ENCODE measurements at regions not wholly inside any gene's neighbourhood (a gene's known extent, or its start where the extent isn't known, plus 50 kb on each side); places are given as distances from the start of the nearest gene placed in this dataset.
"Not testable (repeated sequence)": the region's sequence is repeated elsewhere in the genome, so short reads cannot be mapped to it uniquely, and the experiment has no call there.

GRCh38 chr18:71456206-71456605 is 1087.9 kb downstream of the CBLN2 start:
- no peak for DNase-seq

GRCh38 chr18:71450257-71450656 is 1093.9 kb downstream of the CBLN2 start:
- DNase-seq, result peak; percentile 43

DNA sequence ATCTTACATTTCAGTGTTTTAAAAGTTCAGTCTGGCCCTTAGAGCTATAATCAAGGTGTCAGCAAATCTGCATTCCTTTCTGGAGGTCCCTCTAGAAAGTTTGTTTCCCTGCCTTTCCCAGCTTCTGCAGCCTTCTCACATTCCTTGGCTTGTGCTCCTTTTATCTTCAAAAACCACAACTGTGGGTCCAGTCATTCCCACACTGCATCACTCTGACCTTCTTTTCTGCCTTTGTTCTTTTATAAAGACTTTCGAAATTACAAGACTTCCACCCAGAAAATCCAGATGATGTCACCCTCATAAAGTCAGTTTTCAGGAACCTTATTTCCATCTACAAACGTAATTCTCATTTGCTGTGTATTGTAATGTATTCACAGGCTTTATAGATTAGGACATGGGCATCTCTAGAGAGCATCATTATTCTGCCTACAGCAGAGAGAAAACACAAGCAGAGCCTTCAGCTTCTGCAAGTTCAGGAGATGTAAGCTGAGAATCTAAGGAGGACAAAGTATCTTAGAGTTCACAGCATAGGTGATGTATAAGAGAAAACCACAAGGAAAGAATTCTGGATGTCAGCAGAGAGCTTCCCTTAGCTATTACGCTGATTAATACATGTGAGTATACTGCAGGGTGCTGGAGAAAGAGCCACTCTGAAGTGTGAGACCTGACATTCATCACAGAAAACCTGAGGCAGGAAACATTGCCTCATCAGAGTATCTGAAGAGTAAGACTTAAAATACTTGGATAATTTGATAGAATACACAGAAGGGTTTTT is 1100.2 kb downstream of the CBLN2 start:
- no peak for DNase-seq

- DNase-seq, result no peak
These were observed 1101.4 kb downstream of the CBLN2 start for GRCh38 chr18:71442731-71443141.

- no peak for DNase-seq
These were observed 1103.0 kb downstream of the CBLN2 start for GRCh38 chr18:71441156-71441555.

DNA sequence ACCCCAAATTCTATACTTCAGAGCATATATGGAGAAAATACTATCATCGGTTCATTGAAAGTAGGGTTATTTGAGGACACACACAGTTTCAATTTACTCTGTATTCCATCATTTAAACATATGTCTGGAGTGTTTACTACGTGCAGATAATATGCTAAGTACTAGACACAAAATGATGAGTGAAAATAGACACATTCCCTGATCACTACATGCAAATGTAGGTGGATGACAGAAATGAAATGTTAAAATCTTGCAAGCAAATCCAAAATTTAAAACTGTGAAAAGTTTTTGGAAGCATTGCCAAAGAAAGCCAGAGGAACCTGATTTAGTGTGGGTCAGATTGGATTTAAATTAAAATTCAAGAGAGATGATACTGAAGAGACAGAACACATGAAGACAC is 1106.6 kb downstream of the CBLN2 start:
- DNase-seq, result no peak

DNA sequence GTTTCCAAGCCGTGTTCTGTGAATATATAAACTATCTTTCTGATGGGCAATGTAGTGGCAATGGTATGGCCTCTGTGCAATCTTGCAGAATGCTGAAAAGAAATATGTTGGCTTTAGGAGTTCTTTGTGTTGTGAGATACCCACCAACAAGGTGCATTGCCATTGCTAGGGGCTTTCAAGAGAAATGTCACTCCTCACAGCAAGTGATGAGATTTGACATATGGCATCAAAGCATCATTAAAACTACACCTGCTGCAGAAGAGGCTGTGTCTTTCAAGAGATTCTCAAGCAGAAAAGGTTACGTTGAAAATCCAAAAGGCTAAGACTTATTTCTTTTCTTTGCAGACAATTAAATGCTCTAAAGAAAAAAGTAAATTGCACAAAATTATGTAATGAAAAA is 1110.8 kb downstream of the CBLN2 start:
- DNase-seq, result no peak

- no peak for DNase-seq
These were observed 1112.5 kb downstream of the CBLN2 start for GRCh38 chr18:71431689-71432088.

DNA sequence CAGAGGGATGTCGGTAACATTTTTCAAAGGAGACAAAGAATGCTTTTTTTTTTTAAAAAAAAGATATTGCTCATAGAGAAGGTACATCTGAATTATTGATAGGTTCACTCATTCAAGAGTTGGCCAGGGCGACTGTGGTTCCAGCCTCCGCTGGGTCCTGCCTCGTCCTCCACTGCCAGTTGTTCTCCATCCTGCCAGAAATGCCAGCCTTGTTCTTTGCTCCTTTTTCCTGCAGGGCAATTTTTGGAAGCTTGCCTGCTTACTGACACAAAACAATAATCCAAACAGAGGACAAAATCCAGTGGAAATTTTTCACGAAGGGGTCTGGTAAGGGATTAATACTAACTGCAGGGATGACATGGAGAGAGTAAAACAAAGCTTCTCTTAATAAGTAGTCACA is 1113.0 kb downstream of the CBLN2 start:
- no peak for DNase-seq

DNA sequence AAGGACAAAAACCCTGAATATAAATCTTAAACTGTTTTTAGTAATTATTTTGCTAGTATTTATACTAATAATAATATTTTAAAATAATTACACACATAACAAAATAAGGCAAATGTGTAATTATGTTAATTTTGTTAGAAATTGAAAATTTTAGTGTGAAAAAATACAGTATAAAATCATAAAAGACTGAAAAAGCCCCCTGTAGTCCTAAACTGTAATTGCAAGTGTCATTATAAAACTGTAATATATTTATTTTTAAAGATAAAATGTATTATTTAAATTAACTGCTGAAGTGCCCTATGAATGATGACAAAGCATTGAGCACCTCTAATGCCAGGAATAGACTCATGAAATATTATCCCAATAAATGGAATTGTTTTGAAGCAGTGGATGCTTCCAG is 1117.7 kb downstream of the CBLN2 start:
- no peak for DNase-seq

DNA sequence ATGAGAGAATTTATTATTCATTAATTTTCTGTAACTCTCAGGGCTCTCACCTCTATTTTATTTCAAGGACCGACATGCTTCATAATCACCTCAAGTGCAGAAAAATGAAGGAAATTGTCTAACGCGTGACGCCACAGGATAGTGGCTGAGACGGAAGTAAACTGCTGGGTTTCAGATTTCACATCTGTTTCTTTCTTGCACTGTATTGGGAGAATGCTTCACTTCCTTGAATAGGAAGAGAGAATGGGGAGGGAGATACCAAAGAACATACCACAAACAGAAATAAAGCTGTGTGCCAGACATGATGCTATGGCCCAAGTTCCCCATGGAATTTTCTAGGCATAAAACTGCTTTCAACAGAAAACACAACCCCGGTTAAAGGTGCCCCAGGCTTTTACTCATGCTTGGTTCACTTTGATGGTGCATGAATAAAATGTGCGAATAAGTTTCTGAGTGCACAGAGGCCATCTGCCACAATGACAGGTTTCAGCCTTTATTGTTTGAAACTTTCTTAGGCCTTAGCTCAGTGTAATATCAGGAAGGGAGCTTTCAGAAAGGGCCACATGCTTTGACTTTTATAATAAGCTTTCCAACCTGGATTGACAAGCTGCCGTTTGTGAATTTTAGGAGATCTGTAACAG is 1116.4 kb downstream of the SOCS6 start:
- peak; percentile 38 for DNase-seq

DNA sequence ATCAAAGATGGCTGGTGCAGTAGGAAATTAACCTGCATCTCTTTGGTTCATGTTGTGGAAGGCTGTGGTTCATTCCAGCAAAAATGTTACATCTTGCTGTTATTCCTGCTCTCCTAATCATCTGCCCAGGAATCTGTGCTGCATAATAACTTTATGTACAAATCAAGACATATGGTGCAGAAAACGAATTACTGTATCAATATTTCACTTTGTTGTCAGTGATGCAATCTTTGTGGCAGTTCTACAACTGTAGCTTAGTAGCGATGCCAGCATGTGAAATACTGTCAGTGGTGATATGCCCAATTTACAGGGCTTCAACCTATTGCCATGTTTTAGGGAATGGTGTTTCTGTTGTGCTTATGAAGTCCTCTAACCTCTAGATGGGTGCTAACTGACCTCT is 1114.7 kb downstream of the SOCS6 start:
- no peak for DNase-seq

DNA sequence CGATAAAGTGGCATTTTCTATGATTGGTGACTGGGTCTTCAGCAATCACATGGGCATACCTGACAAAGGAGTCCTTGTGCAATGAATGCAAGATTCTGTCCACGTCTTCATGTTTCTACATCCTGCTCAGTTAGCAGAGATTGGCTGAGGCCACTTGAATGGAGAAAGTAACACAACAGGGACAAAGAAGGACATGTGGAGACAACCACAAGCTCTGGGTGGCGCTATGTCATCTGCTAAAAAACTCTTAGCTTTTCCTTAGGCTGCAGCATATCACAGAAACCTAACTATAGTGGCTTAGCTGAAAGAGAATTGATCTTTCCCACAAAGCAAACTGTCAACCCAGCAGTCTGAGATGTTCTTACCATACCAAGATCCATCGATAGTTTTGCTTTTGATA is 1109.7 kb downstream of the SOCS6 start:
- peak; percentile 49 for DNase-seq

DNA sequence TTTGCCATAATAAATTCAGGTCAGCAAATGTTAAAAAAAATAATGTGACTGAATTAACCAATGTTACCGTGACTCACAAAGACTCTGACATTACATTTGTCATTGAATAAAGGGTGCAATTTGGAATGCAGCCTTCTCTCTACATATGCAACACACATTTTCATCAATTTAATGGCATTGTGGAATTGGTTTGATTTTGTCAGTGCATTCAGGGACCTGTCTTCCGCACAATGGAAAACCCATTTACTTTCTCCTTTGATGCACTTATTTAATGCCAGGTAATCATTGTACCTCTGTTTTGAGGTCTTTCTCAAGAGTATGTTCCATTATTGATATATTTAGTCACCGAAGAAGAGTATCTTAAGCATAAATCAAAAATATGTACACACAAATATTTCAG is 1099.3 kb downstream of the SOCS6 start:
- no peak for DNase-seq

DNA sequence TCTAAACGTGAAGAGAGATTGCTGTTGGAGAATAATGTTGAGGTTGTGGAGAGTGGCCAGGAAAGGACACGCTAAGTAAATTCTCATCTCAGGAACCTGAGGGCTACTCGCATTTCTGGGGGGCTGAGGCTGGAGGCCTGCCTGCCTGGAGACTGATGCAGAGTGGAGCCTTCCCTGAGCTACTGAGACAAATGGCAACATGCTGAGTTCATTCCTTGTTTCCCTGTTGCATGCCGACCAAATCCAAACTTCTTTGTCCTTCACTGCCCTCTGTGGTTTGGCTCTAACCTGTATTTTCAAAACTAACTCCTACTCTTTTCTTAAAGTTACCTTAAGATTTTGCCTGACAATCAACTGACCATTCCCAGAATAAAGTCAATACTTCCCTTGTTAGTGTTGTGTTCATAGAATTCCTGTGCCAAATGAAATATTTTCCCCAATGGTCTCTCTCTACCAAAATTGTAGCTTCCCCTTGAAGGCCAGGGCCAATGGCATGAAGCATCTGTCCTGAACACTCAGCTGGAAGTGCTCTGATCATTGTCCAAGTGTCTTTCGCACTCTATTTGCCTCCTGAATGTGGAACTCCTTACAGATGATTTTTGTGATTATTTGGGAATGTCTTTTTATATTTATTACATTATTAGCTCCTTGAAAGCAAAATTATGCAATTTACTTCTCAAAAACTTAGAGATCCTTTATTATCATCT is 1085.6 kb downstream of the SOCS6 start:
- DNase-seq, result no peak

- no peak for DNase-seq
These were observed 1083.2 kb downstream of the SOCS6 start for GRCh38 chr18:71371951-71372605.

DNA sequence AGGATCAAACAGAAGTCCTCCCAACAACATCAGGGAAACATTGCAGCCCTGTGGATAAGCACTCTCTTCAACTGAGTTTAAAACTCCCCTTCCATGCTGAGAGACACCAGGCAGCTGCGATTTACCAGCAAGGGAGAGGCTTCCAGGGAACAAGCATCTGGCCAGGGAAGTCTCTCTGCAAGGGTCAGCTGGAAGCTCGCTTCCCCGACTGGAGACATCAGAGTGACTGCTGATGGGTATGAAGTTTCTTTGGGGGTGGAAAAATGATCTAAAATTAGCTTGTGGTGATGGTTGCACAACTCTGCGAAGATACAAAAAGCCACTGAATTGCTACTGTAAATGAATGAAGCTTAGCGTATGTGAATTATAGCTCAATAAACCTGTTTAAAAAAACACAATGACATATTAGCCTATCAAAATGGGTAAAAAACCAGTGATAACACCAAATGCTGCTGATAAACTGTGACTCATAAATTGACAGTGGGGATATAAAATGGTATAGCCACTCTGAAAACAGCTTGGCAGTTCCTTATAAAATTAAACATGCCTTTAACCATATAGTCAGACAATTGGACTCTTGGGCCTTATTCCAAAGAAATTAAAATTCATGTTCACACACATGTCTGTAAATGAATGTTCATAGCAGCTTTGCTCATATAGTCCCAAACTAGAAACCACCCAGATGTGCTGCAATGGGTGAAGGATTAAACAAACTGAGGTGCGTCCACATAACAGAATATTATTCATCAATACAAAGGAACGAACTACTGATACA is 1082.0 kb downstream of the SOCS6 start:
- no peak for DNase-seq

- no peak for DNase-seq
These were observed 1081.2 kb downstream of the SOCS6 start for GRCh38 chr18:71370095-71370494.

GRCh38 chr18:71362140-71362539 is 1073.3 kb downstream of the SOCS6 start:
- DNase-seq, result no peak

DNA sequence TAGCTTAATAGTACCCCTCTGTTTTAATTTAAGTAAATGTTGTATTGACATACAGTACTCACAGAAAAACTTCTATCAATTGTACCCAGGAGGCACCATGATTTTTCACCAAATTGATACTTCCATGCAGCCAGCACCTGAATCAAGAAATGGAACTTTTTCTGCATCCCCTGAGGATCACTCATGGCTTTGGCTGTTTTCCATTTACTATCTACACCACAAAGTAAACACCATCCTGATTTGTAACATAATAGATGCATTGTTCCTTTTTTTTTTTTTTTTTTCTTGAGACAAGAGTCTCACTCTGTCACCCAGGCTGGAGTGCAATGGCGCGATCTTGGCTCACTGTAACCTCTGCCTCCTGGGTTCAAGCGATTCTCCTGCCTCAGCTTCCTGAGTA is 1066.8 kb downstream of the SOCS6 start:
- DNase-seq, result not testable (repeated sequence)

- no peak for DNase-seq
These were observed 1063.8 kb downstream of the SOCS6 start for GRCh38 chr18:71352618-71353017.

DNA sequence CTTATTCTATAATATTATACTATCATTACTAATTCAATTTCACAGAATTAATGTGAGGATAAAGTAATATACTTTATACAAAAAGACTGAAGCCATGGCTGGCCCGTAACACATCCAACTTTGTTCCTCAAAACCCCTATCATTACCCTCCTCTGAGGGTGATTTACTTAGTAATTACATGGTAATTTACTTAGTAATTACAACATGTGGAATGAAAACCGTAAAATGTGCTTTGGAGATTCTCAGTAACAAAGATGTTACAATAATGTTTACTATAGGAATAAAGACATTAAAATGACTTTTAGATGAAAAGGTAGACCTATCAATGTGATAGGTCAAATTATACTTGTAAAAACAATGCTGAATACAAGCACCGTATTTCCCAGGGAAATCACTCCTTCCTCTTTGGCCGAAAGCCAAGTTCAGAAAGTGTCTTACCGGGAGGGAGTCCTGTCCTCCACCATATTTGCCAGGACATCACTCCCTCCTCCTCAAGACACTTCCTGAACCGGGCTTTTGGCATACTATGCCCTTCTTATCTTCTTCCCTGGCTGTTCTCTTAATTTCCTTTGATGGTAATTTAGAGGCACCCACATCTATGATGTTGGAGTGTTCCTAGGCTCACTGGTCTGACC is 1047.8 kb downstream of the SOCS6 start:
- no peak for DNase-seq

All from NCI-H510A (cell line).